ENCODE measurements at regions not wholly inside any gene's neighbourhood (a gene's known extent, or its start where the extent isn't known, plus 50 kb on each side); places are given as distances from the start of the nearest gene placed in this dataset.

GRCh38 chr15:24901409-24901808 is 53.4 kb upstream of the SNRPN start:
- no peaks in the 10 kb centered on the region for H3K27me3 Mint-ChIP-seq (ENCODE audit: low read depth, poor library complexity)
- H3K36me3 Mint-ChIP-seq (ENCODE audit: low read depth), result peaks cover 20% of the 10 kb centered on the region
- no peak overlapping the region for H3K4me3 Mint-ChIP-seq
- peaks cover 73% of the 10 kb centered on the region for H3K9me3 Mint-ChIP-seq
- no peak overlapping the region for H3K27ac Mint-ChIP-seq
- H3K4me1 Mint-ChIP-seq, result peaks cover 24% of the 10 kb centered on the region
- no peak for DNase-seq
- TF ChIP-seq, protein P1, sequence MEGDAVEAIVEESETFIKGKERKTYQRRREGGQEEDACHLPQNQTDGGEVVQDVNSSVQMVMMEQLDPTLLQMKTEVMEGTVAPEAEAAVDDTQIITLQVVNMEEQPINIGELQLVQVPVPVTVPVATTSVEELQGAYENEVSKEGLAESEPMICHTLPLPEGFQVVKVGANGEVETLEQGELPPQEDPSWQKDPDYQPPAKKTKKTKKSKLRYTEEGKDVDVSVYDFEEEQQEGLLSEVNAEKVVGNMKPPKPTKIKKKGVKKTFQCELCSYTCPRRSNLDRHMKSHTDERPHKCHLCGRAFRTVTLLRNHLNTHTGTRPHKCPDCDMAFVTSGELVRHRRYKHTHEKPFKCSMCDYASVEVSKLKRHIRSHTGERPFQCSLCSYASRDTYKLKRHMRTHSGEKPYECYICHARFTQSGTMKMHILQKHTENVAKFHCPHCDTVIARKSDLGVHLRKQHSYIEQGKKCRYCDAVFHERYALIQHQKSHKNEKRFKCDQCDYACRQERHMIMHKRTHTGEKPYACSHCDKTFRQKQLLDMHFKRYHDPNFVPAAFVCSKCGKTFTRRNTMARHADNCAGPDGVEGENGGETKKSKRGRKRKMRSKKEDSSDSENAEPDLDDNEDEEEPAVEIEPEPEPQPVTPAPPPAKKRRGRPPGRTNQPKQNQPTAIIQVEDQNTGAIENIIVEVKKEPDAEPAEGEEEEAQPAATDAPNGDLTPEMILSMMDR (IDR thresholded peaks at IDR 0.05), result no peak

Measured in nephron progenitor cell (in vitro differentiated cells).